SK-N-MC (cell line): ENCODE measurements at regions not wholly inside any gene's neighbourhood (a gene's known extent, or its start where the extent isn't known, plus 50 kb on each side); places are given as distances from the start of the nearest gene placed in this dataset.

Experiments
- EZH2 ChIP-seq: fragments of 200-600 bp; sonication (generic); IDR thresholded peaks from one replicate; pipeline ENCODE4 v1.6.1; 2017; ENCODE audit warnings: antibody characterized with exemption
- POLR2AphosphoS5 ChIP-seq: IDR thresholded peaks from 2 replicates; pipeline ENCODE4 v1.6.1; 2012; ENCODE audit warnings: mild to moderate bottlenecking, low read depth, low read length, borderline replicate concordance

DNA sequence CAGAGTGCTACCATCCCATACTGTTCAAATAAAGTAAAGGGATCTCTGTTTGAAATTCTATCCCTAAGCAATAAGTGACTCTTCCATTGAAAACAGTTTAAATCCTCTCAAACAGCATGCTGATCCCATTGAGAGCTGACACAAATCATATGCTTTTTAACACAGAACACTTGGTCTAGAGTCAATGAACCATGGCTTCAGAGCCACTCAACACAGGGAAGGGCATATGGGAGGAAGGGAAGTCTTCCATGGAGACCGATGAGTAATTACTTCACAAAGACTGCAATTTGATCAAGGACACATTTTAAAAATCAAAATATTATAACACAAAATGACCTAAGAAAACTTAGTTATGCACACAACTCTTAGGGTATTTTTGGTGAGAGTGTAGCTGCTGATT lies 1073.0 kb upstream of the MAP3K7 start:
- TF ChIP-seq EZH2 (no peak), POLR2AphosphoS5 (no peak)
